Gastrocnemius medialis (tissue), 4 donors: ENCODE measurements at regions not wholly inside any gene's neighbourhood (a gene's known extent, or its start where the extent isn't known, plus 50 kb on each side); places are given as distances from the start of the nearest gene placed in this dataset.

Source experiments
- ATAC-seq, 2 donors: fragments of 150-250 bp; one replicate each; pipeline ENCODE4 v1.9.1; 2016
- DNase-seq, 2 donors: peaks; one replicate each; pipeline ENCODE4 v3.0.0-alpha.2; 2019
- H3K27ac ChIP-seq, 4 donors: fragments of 200-600 bp; sonication (generic); 1 replicate in 1 of 4; 2 replicates in 3 of 4; pipeline ENCODE4 v1.5.1; 2016 to 2018; ENCODE audit warnings: mild to moderate bottlenecking in 2 of 4, moderate library complexity in 1 of 4
- H3K27me3 ChIP-seq, 3 donors: fragments of 200-600 bp; sonication (generic) in 2 of 3; 1 replicate in 1 of 3; 2 replicates in 2 of 3; pipeline versions ENCODE4 v1.5.1 to v1.6.0; 2016 to 2019; ENCODE audit warnings: mild to moderate bottlenecking in 1 of 3, moderate library complexity in 1 of 3
- H3K36me3 ChIP-seq, 2 donors: fragments of 200-600 bp; sonication (generic) in 1 of 2; one replicate each; pipeline ENCODE4 v1.5.1; 2017 to 2018
- H3K4me1 ChIP-seq, 2 donors: fragments of 200-600 bp; sonication (generic) in 1 of 2; one replicate each; pipeline ENCODE4 v1.5.1; 2016 to 2017; ENCODE audit warnings: mild to moderate bottlenecking in 2 of 2
- H3K4me3 ChIP-seq, 4 donors: fragments of 200-600 bp; sonication (generic) in 3 of 4; 1 replicate in 1 of 4; 2 replicates in 3 of 4; pipeline ENCODE4 v1.5.1; 2016 to 2019; ENCODE audit warnings: mild to moderate bottlenecking in 2 of 4
- H3K9me3 ChIP-seq, 3 donors: fragments of 200-600 bp; sonication (generic) in 2 of 3; 1 replicate in 1 of 3; 2 replicates in 2 of 3; pipeline ENCODE4 v1.5.1; 2016 to 2019
- CTCF ChIP-seq, 5 experiments: fragments of 450-650 bp in 3 of 5; fragments of 200-600 bp in 2 of 5; sonication (generic) in 2 of 5; IDR thresholded peaks in 4 of 5; conservative IDR thresholded peaks in 1 of 5; 1 replicate in 4 of 5; 2 replicates in 1 of 5; pipeline ENCODE4 v1.5.1; 2016 to 2019; ENCODE audit warnings: antibody characterized with exemption in 5 of 5, mild to moderate bottlenecking in 3 of 5, moderate library complexity in 3 of 5
- POLR2A ChIP-seq, 2 donors: fragments of 450-650 bp; IDR thresholded peaks; one replicate each; pipeline ENCODE4 v1.6.1; 2017; ENCODE audit warnings: antibody characterized with exemption in 2 of 2, mild to moderate bottlenecking in 2 of 2, moderate library complexity in 2 of 2
- in situ Hi-C, 4 donors: fragments of 200-750 bp; cut with MboI; loops; one replicate each; pipeline versions ENCODE4 v1.15.0 to v1.8.0; 2017; ENCODE audit warnings: low sequenced_read_pairs in 4 of 4
- intact Hi-C: fragments of 100-400 bp; cut with DNase I; formaldehyde crosslinking; loops from one replicate; pipeline ENCODE4 v1.15.1; 2023; ENCODE audit warnings: low total_unique reads

- intact Hi-C loops = no loop called here
- Histone ChIP-seq H3K36me3 (no peaks in the 10 kb centered on the region), H3K27ac (no peak overlapping the region), H3K4me1 (no peaks in the 10 kb centered on the region), H3K27me3 (no peaks in the 10 kb centered on the region), H3K4me3 (no peak overlapping the region), H3K9me3 (no peaks in the 10 kb centered on the region)
- no peak for TF ChIP-seq CTCF (IDR thresholded peaks at IDR 0.05 in 4 of 5, conservative IDR thresholded peaks at IDR 0.05 in 1 of 5)
- no peak for TF ChIP-seq POLR2A (IDR thresholded peaks at IDR 0.05)
- no peak for DNase-seq
- in situ Hi-C loops = no loop called here
- ATAC-seq = no peak
These were observed 262.8 kb upstream of the MAN1A1 start for GRCh38 chr6:119612176-119612891.

- Histone ChIP-seq H3K9me3 (no peaks in the 10 kb centered on the region), H3K27me3 (no peaks in the 10 kb centered on the region), H3K36me3 (no peaks in the 10 kb centered on the region), H3K27ac (no peak overlapping the region), H3K4me1 (no peaks in the 10 kb centered on the region), H3K4me3 (no peak overlapping the region)
- in situ Hi-C loops = no loop called here
- ATAC-seq = no peak
- no peak for TF ChIP-seq POLR2A (IDR thresholded peaks at IDR 0.05)
- TF ChIP-seq CTCF (IDR thresholded peaks at IDR 0.05 in 4 of 5, conservative IDR thresholded peaks at IDR 0.05 in 1 of 5) = no peak
- DNase-seq = no peak
- intact Hi-C loops = no loop called here
These were observed 261.2 kb upstream of the MAN1A1 start for GRCh38 chr6:119610754-119611153.

GRCh38 chr6:119610265-119610664, 260.7 kb upstream of the MAN1A1 start:
- Histone ChIP-seq H3K27ac (no peak overlapping the region), H3K9me3 (no peaks in the 10 kb centered on the region), H3K4me1 (no peaks in the 10 kb centered on the region), H3K4me3 (no peak overlapping the region), H3K27me3 (no peaks in the 10 kb centered on the region), H3K36me3 (no peaks in the 10 kb centered on the region)
- in situ Hi-C loops (no loop called here), intact Hi-C loops (no loop called here)
- ATAC-seq = no peak
- no peak for TF ChIP-seq POLR2A (IDR thresholded peaks at IDR 0.05)
- no peak for TF ChIP-seq CTCF (IDR thresholded peaks at IDR 0.05 in 4 of 5, conservative IDR thresholded peaks at IDR 0.05 in 1 of 5)
- DNase-seq = no peak

- H3K9me3 ChIP-seq = no peaks in the 10 kb centered on the region
- no peaks in the 10 kb centered on the region for H3K27me3 ChIP-seq
- H3K4me1 ChIP-seq = no peaks in the 10 kb centered on the region
- in situ Hi-C loops (no loop called here), intact Hi-C loops (no loop called here)
- ATAC-seq (no peak), DNase-seq (no peak)
- TF ChIP-seq POLR2A (IDR thresholded peaks at IDR 0.05) (no peak), CTCF (IDR thresholded peaks at IDR 0.05 in 4 of 5, conservative IDR thresholded peaks at IDR 0.05 in 1 of 5) (no peak)
- no peaks in the 10 kb centered on the region for H3K36me3 ChIP-seq
- H3K4me3 ChIP-seq = no peak overlapping the region
- no peak overlapping the region for H3K27ac ChIP-seq
These were observed 260.3 kb upstream of the MAN1A1 start for GRCh38 chr6:119609865-119610264.

- no peak for TF ChIP-seq CTCF (IDR thresholded peaks at IDR 0.05 in 4 of 5, conservative IDR thresholded peaks at IDR 0.05 in 1 of 5)
- Histone ChIP-seq H3K4me3 (no peak overlapping the region), H3K36me3 (no peaks in the 10 kb centered on the region), H3K27me3 (no peaks in the 10 kb centered on the region), H3K27ac (no peak overlapping the region), H3K9me3 (no peaks in the 10 kb centered on the region), H3K4me1 (no peaks in the 10 kb centered on the region)
- ATAC-seq (no peak), DNase-seq (no peak)
- in situ Hi-C loops = no loop called here
- intact Hi-C loops = no loop called here
These were observed 259.4 kb upstream of the MAN1A1 start for GRCh38 chr6:119608994-119609393.
